NCI-H2171 treated with DMSO at 0.1 percent for 48 hours (cell line): ENCODE measurements at regions not wholly inside any gene's neighbourhood (a gene's known extent, or its start where the extent isn't known, plus 50 kb on each side); places are given as distances from the start of the nearest gene placed in this dataset.

ENCODE experiments used
- DNase-seq: peaks from one replicate; lab custom pipeline; 2025; lab: John Stamatoyannopoulos, UW

DNA sequence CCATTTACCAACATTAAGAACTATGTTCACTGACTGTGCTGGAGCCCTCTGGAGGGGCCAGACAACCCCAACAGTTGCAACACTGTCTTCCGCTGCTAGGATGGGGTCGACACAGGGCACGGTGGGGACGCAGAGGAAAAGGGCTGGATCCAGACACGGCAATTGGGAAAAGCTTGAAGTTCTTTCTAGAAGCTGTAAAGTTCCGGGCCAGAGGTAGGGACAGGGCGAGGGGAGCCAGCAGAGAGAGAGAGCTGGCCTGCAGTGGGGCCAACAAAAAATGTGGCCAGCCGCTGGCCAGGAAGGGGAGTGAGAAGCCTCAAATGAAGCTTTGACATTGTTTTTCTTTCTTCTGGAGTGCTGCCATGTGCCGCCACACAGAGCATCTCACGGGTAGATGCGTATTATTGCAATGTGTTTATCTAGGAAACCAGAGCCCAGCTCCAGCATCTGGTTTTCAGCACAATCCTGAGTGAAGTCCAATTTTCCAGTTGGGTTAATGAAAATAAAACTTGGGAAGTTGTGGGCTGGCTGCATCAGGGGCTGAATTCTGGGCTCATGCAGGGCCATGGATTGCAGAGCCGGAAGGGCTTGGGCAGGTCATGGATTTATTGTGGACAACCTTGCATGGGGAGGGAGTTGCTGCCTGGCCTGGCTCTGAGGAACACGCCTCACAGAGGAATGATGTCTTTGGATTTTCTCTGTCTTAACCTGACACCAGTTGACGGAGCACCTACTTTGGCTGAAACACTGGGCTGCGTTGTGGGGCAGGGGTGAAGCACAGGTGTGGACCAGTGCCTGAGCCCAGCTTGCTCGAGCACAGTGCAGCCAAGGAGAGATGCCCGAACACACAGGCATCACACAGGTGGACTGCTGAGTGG, 67.6 kb upstream of the AMPD3 start:
- DNase-seq: no peak

DNA sequence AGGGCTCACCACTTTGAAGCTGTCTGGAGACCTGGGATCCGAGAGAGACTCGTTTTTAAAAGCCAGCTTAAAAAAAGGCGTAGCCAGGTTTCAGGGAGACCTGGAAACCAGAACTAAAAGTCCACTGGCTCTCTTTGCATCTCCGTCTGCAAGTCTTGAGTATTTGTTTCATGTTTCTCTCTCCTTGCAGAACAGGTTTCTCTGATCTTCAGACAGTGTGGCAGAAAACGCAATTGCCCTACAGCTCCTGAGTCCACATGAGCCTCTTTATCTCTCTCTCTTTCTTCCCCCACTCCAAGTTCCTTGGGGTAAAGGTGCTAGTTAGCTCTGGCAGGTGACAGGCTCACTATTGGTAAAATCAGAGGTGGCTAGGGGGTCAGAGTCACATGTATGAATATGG, 67.0 kb upstream of the AMPD3 start:
- DNase-seq: no peak

DNA sequence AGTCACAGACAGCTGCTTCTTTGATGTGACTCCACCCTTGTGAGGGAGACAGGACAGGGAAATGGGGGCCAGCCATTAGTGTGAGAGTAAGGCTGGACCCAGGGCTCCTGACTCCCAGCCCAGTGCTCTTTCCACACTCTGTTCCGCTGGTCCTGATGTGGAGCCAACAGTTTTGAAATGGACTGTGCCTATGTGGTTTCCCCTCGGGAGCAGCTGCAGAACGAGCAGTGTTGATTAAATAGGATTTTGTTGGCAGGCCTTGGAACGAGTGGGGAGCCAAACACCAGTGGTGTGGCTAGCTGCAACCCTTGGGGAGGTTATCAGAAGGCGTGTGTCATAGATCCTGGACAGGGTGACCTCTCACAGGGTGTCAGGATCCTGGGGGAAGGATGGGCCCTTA, 66.5 kb upstream of the AMPD3 start:
- no peak for DNase-seq

DNA sequence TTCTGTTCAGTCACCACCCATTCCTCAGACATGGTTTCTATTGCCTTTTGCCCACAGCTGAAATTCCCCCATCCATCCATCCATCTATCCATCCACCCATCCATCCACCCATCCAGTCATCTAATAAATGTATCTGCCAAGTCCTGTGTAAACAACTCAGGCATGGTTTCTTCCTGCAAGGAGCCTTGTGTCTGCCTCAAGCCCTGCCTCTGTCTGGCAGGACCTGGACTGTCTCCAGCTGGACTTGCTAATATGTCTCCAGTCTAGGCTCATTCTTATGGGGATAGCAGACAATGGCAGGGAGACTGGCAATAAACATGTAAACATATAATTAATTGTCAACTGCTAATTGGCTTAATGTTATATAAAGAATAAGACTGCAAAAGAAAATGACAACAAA, 64.7 kb upstream of the AMPD3 start:
- DNase-seq: no peak

DNA sequence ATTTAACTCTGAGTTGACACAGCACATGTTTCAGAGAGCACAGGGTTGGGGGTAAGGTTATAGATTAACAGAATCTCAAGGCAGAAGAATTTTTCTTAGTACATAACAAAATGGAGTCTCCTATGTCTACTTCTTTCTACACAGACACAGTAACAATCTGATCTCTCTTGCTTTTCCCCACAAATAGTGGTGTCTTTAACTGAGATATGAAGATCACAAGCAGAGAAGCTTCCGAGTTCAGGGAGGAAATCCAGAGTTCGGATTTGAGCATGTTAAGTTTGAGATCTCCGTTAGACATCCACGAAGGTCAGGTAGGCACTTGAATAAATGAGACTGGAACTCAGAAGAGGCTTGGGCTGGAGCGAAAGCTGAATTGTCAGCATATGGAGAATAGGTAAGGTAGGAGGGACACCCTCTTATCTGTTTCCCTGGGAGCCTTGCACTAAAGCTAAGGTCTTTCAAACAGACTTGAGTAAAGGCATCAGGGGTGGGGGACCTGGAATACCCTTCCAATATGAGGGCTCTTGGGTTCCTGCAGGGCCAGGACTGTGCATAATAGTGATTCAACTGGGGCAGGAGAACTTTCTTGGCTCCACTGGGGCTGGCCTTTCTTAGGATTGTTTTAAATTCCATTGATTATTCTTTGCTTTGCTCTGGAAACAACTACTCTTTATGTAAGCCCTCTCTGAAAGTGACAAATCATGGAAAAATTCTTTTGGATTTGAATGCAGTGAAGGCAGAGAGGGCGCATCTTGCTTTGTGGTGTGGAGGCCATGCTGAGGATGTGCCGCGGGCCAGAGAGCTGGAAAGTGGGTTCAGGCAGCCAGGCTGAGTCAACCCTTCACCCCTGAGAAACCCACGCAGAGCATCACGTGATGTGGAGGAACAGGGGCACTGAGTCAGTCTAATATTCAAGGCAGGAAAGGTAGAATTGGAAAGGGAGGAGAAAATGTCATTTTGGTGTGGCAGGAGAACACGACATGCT, 62.7 kb upstream of the AMPD3 start:
- no peak for DNase-seq

DNA sequence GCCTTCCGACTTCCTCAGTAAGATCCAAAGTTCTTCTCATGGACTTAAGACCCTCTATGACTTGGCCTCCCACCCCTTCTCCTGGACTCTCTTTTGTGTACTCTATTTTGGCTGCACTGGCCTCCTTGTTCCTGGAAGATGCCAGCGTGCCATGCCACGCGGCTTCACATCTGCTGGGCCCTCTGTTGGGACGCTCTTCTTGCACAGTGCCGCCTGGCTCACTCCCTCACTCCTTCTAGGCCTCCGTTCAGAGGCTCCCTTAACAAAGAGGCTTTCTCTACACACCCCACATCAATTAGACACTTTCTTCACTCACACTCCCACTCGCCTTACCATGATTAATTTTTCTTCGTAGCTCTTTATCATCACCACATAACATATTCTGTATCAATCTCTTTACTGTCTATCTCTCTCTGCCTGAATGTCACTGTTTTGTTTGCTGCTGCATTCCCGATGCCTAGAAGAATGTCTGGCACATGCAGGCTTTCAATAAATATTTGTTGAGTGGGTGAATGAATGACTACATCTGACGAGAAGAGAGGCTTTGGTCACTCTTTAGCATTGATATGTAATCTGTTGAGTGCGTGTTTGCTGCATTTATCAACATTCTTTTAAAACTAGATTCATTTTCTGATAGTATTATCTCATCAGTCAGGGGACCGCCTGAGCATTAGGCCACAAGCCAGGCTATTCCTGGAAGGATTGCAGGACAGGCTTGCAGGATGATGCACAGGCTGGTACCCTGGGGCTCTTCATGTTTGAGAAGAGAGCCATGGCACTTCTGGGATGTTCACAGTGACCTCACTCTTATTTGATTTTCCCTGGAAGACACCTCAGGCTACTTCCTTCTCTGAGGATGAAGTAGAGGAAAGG, 60.6 kb upstream of the AMPD3 start:
- no peak for DNase-seq

DNA sequence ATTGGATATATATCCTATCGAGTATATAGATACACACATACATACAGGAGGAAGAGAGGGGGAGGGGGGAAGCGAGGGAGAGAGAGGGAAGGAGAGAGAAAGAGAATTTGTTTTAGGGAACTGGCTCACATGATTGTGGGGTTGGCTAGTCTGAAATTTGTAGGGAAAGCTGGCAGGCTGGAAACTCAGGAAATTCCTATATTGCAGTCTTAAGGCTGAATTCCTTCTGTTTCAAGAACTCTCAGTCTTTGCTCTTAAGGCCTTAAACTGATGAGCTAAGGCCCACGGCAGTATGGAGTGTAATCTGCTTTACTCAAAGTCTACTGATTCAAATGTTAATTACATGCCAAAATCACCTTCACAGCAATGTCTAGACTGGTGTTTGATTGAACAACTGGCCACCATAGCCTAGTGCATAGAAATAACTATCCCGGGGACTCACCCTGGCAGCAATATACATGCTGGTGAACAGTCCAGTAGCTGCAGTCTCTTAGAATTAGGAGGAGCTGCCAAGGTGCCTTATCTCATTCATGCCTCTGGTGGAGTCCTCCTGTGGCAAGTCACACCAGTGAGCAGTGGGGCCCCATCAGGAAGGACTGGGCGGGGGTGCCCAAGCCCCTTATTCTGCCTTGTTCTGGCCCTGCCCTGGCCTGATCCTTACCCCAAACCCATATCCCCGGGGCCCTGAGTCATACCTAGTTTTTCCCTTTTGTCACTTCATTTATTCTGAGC, 59.7 kb upstream of the AMPD3 start:
- DNase-seq: no peak

DNA sequence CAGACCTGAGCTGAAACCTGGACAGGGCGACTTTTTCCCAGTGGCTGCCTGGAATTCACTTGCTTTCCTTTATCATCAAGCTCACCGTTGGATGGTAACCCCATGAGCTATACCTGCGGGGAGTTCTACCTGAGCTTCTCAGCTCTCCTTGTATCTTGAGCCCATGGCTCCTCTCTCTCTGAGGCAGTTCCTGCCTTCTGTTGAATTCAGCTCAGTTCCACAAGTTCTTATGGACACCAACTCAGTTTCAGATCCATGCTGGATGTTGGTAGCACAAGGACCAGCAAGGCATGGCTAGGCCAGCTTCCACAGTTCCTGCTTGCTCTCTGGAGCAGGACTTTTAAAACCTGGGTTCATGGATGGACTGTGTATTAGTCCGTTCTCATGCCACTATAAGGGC, 58.3 kb upstream of the AMPD3 start:
- DNase-seq: no peak

DNA sequence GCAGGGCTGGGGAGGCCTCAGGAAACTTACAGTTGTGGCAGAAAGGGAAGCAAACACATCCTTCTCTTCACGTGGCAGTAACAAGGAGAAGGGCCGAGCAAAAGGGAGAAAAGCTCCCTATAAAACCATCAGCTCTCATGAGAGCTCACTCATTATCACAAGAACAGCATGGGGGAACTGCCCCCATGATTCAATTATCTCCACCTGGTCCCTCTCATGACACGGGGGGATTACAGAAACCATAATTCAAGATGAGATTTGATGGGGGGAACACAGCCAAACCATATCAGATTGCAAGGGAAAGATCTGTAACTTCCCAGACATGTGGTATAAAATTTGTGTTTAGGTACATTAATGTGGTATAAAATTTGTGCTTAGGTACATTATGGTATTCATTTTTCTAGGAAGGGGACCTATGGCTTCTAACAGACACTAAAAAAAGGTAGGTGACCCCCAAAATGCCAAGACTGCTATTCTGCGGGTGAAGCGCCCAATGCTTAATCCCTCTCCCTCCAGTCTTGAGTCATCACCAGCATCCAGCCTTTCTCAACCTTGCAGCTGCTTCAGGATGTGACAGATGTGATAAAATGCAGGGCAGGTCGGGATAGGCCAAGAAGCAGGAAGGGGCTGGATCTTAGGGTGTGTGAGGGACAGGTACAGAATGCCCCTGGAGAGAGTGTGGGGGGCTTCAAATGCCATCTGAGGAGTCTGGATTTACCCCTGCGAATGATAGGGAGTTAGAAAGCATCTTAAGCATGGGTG, 57.7 kb upstream of the AMPD3 start:
- no peak for DNase-seq

DNA sequence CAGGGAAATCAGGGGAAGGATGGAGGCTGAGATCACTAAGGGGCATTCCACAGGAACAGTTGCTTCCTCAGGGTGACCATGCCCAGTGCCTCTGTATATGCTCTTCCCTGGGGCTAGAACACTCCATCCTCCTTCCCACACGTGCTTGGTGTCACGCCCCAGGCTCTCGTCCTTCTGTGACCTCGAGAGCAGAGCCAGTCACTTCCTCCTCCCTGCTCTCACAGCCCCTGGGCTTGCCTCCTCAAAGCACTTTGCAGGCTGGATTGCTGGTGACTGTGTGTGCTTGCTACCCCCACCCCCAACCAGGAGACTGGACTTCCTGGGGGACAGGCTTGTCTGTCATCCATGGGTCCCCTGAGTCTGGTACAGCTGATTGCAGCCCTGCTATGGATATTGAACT, 56.5 kb upstream of the AMPD3 start:
- no peak for DNase-seq

DNA sequence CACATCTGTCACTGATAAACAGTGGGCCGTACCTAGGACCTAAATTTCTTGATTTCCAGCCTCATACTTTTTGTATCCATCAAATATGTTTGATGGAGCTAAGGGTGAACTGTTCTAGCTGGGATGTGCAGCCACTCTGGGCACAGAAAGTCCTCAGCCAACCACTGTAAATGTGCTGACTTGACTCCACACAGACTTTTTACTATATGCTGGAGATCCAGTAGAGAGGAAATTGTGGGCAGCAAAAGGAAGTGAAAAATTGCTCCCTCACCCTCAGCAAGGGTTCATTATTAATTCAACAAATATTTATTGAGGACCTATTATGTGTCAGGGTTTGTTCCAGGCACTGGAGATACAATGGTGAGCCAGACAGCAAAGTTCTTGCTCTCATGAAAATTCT, 54.2 kb upstream of the AMPD3 start:
- no peak for DNase-seq

DNA sequence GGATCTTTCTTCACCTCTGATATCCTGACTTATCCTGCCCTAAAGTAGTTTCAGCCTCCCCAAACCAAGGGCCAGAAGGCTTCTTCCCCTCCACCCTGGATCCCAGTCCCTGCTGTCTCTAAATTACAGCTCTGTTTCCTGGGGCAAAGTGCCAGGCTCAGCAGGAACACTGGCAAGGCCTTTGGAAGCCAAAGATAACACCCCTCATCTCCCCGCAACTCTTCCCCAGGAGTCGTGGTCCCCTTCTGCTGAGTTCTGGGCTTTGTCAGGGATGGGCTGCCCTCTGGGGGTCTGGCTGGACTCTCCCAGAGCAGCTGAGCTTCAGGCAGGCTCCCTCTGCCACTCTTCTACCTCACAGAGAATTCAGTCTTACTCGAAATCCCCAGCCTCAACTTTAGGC, 53.8 kb upstream of the AMPD3 start:
- no peak for DNase-seq

DNA sequence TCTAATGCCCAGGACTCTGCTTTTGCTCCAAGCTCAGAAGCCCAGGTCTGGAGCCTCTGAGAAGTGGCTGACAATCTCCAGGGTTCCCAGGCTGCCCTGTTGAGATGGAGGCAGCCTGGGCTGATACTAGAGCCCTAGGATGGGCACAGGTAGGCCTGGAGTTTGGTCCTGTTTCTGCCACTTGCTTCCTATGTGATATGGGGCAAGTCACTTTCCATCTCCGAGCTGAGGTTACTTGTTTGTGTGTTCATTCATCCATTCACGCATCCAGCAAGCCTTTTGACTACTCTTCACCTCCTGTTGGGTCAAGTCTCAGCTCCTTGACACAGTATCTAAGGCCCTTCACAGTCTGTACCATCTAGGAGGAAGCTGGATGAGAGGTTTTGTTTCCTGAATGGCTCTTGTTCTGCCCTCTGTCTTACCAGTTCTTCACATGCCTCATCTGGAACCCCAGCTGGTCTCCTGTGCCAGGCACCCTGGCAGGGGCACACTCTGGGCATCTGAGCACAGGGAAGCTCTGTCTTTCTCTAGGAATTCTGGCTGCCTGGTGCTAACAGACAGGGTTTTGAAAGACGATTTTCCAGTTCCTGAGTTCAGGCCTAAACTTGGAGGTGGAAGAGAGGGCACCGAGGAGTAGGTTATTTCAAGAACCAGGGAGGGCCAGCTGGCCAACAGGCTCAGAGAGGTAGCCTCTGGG, 53.2 kb upstream of the AMPD3 start:
- no peak for DNase-seq
